ENCODE measurements at regions not wholly inside any gene's neighbourhood (a gene's known extent, or its start where the extent isn't known, plus 50 kb on each side); places are given as distances from the start of the nearest gene placed in this dataset.
"Not testable (repeated sequence)": the region's sequence is repeated elsewhere in the genome, so short reads cannot be mapped to it uniquely, and the experiment has no call there.

- no peak for DNase-seq
- no peak for TF ChIP-seq CTCF (IDR thresholded peaks at IDR 0.05)
- Histone ChIP-seq H3K4me1 (no peaks in the 10 kb centered on the region), H3K9me3 (peaks cover 0 to 18% (median 11%) of the 10 kb centered on the region in 3 donors), H3K27ac (no peak overlapping the region), H3K27me3 (no peaks in the 10 kb centered on the region), H3K36me3 (no peaks in the 10 kb centered on the region), H3K4me3 (no peak overlapping the region)
- intact Hi-C loops (cut with DNase I; ENCODE audit: low total_unique reads) = no loop called here
Observed at GRCh38 chr7:86058649-86059048, 585.1 kb upstream of the GRM3 start.

- no peaks in the 10 kb centered on the region for H3K9me3 ChIP-seq
- H3K4me3 ChIP-seq = no peak overlapping the region
- intact Hi-C loops (cut with DNase I; ENCODE audit: low total_unique reads) = no loop called here
- no peak overlapping the region for H3K27ac ChIP-seq
- no peak for TF ChIP-seq CTCF (IDR thresholded peaks at IDR 0.05)
- no peaks in the 10 kb centered on the region for H3K27me3 ChIP-seq
- no peak for DNase-seq
- H3K36me3 ChIP-seq = no peaks in the 10 kb centered on the region
- no peaks in the 10 kb centered on the region for H3K4me1 ChIP-seq
Observed at GRCh38 chr7:86050918-86051317, 592.8 kb upstream of the GRM3 start.

GRCh38 chr7:86049910-86050309, 593.8 kb upstream of the GRM3 start:
- no peak for DNase-seq
- Histone ChIP-seq H3K4me3 (no peak overlapping the region), H3K36me3 (no peaks in the 10 kb centered on the region), H3K27me3 (no peaks in the 10 kb centered on the region), H3K9me3 (no peaks in the 10 kb centered on the region), H3K4me1 (no peaks in the 10 kb centered on the region), H3K27ac (no peak overlapping the region)
- intact Hi-C loops (cut with DNase I; ENCODE audit: low total_unique reads) = no loop called here
- TF ChIP-seq CTCF (IDR thresholded peaks at IDR 0.05) = no peak

GRCh38 chr7:86045197-86045596, 598.5 kb upstream of the GRM3 start:
- H3K27ac ChIP-seq; intact Hi-C loops (cut with DNase I; ENCODE audit: low total_unique reads); H3K9me3 ChIP-seq; DNase-seq; H3K27me3 ChIP-seq; H3K36me3 ChIP-seq; H3K4me1 ChIP-seq; H3K4me3 ChIP-seq: not testable (repeated sequence)

DNA sequence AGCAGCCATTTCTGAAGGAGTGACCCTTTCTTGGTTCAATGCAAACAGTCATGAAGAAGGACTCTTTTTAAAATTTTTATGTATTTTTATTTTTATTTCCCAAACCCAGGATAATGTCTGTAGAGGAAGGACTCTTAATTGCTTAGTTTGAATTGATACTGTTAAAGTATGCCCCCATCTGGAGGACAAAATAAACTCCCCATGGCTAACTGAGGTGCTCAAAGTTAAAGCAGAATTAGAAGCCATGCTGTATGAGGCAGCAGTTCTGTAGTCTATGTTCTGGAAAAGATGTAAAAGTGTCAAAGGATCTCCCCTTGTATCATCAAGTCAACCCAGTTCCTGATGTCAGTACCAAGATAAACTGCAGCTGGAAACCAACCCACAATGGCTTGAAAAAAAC, 617.9 kb upstream of the GRM3 start:
- Histone ChIP-seq H3K4me3 (no peak overlapping the region), H3K36me3 (no peaks in the 10 kb centered on the region), H3K9me3 (no peaks in the 10 kb centered on the region), H3K27ac (no peak overlapping the region), H3K27me3 (no peaks in the 10 kb centered on the region), H3K4me1 (no peaks in the 10 kb centered on the region)
- TF ChIP-seq CTCF (IDR thresholded peaks at IDR 0.05) = no peak
- intact Hi-C loops (cut with DNase I; ENCODE audit: low total_unique reads) = no loop called here
- no peak for DNase-seq

GRCh38 chr7:86013662-86014061, 630.0 kb upstream of the GRM3 start:
- no peaks in the 10 kb centered on the region for H3K36me3 ChIP-seq
- no peak for TF ChIP-seq CTCF (IDR thresholded peaks at IDR 0.05)
- intact Hi-C loops (cut with DNase I; ENCODE audit: low total_unique reads) = no loop called here
- no peaks in the 10 kb centered on the region for H3K9me3 ChIP-seq
- no peaks in the 10 kb centered on the region for H3K27me3 ChIP-seq
- no peak for DNase-seq
- no peaks in the 10 kb centered on the region for H3K4me1 ChIP-seq
- H3K27ac ChIP-seq = no peak overlapping the region
- no peak overlapping the region for H3K4me3 ChIP-seq
